Mesothelial cell of epicardium (in vitro differentiated cells): ENCODE measurements at regions not wholly inside any gene's neighbourhood (a gene's known extent, or its start where the extent isn't known, plus 50 kb on each side); places are given as distances from the start of the nearest gene placed in this dataset.
"Not testable (repeated sequence)": the region's sequence is repeated elsewhere in the genome, so short reads cannot be mapped to it uniquely, and the experiment has no call there.

Experiments
- DNase-seq, 2 experiments: peaks; one replicate each; pipeline ENCODE4 v3.0.0; 2021; ENCODE audit warnings: low spot score in 2 of 2; ENCODE audit not compliant: unreplicated experiment in 2 of 2
- H3K27ac Mint-ChIP-seq: 2 replicates; pipeline ENCODE4 v1.8.0; 2021; ENCODE audit warnings: mixed read lengths
- H3K27me3 Mint-ChIP-seq: 2 replicates; pipeline ENCODE4 v1.8.0; 2021; ENCODE audit warnings: low read depth, mixed read lengths
- H3K36me3 Mint-ChIP-seq: 2 replicates; pipeline ENCODE4 v1.8.0; 2021; ENCODE audit warnings: mixed read lengths
- H3K4me1 Mint-ChIP-seq: 2 replicates; pipeline ENCODE4 v1.8.0; 2021; ENCODE audit warnings: mixed read lengths
- H3K4me3 Mint-ChIP-seq: 2 replicates; pipeline ENCODE4 v1.8.0; 2021; ENCODE audit warnings: mild to moderate bottlenecking, moderate library complexity, mixed read lengths
- H3K9me3 Mint-ChIP-seq: 2 replicates; pipeline ENCODE4 v1.8.0; 2021; ENCODE audit warnings: mixed read lengths
- CTCF ChIP-seq: fragments of 200-600 bp; sonication (generic); IDR thresholded peaks from one replicate; pipeline ENCODE4 v1.5.0; 2021; ENCODE audit warnings: antibody characterized with exemption; ENCODE audit not compliant: unreplicated experiment

GRCh38 chrX:39693298-39693697, 404.5 kb downstream of the BCOR start:
- DNase-seq, result peak in 1 of 2 experiments; percentile 53
- Mint-ChIP-seq H3K4me1 (peaks cover 9% of the 10 kb centered on the region), H3K9me3 (peaks cover 18% of the 10 kb centered on the region), H3K36me3 (peaks cover 7% of the 10 kb centered on the region), H3K4me3 (no peak overlapping the region), H3K27ac (no peak overlapping the region), H3K27me3 (no peaks in the 10 kb centered on the region)
- TF ChIP-seq CTCF, result no peak

GRCh38 chrX:39702636-39703035, 395.1 kb downstream of the BCOR start:
- peaks cover 31% of the 10 kb centered on the region for H3K9me3 Mint-ChIP-seq
- not testable (repeated sequence) for H3K36me3 Mint-ChIP-seq, H3K27me3 Mint-ChIP-seq, H3K27ac Mint-ChIP-seq, DNase-seq, H3K4me3 Mint-ChIP-seq, H3K4me1 Mint-ChIP-seq

- no peaks in the 10 kb centered on the region for H3K36me3 Mint-ChIP-seq
- no peak overlapping the region for H3K27ac Mint-ChIP-seq
- no peaks in the 10 kb centered on the region for H3K27me3 Mint-ChIP-seq
- no peaks in the 10 kb centered on the region for H3K4me1 Mint-ChIP-seq
- no peak for DNase-seq
- peaks cover 36% of the 10 kb centered on the region for H3K9me3 Mint-ChIP-seq
- TF ChIP-seq CTCF, result no peak
- H3K4me3 Mint-ChIP-seq, result no peak overlapping the region
Measured at GRCh38 chrX:39703307-39703706, 394.5 kb downstream of the BCOR start.

- Mint-ChIP-seq H3K36me3 (no peaks in the 10 kb centered on the region), H3K9me3 (peaks cover 43% of the 10 kb centered on the region), H3K27me3 (no peaks in the 10 kb centered on the region), H3K4me1 (no peaks in the 10 kb centered on the region), H3K27ac (no peak overlapping the region), H3K4me3 (no peak overlapping the region)
- DNase-seq, result no peak
- no peak for TF ChIP-seq CTCF
Measured at GRCh38 chrX:39704590-39704989, 393.2 kb downstream of the BCOR start.

- Mint-ChIP-seq H3K27ac (no peak overlapping the region), H3K36me3 (no peaks in the 10 kb centered on the region), H3K4me3 (no peak overlapping the region), H3K27me3 (no peaks in the 10 kb centered on the region), H3K9me3 (peaks cover 42% of the 10 kb centered on the region), H3K4me1 (no peaks in the 10 kb centered on the region)
- peak; percentile 18 for TF ChIP-seq CTCF
- DNase-seq, result no peak
Measured at GRCh38 chrX:39705290-39705689, 392.5 kb downstream of the BCOR start.

GRCh38 chrX:39709364-39709763, 388.4 kb downstream of the BCOR start:
- H3K9me3 Mint-ChIP-seq, result peaks cover 40% of the 10 kb centered on the region
- DNase-seq, result no peak
- no peaks in the 10 kb centered on the region for H3K27me3 Mint-ChIP-seq
- H3K4me1 Mint-ChIP-seq, result no peaks in the 10 kb centered on the region
- H3K27ac Mint-ChIP-seq, result no peak overlapping the region
- H3K36me3 Mint-ChIP-seq, result no peaks in the 10 kb centered on the region
- H3K4me3 Mint-ChIP-seq, result no peak overlapping the region
- no peak for TF ChIP-seq CTCF
